HG03066 (cell line): ENCODE measurements at regions not wholly inside any gene's neighbourhood (a gene's known extent, or its start where the extent isn't known, plus 50 kb on each side); places are given as distances from the start of the nearest gene placed in this dataset.

ENCODE experiments used
- ATAC-seq: cut with Tn5 transposase; IDR thresholded peaks from one replicate; pipeline ENCODE4 v1.9.1; 2021; ENCODE audit warnings: low read depth; ENCODE audit not compliant: unreplicated experiment

GRCh38 chr4:30281986-30282385 is 438.2 kb upstream of the PCDH7 start:
- no peak for ATAC-seq

- ATAC-seq, result no peak
These were observed 436.8 kb upstream of the PCDH7 start for GRCh38 chr4:30283336-30283735.

- no peak for ATAC-seq
These were observed 425.9 kb upstream of the PCDH7 start for GRCh38 chr4:30294295-30294694.

GRCh38 chr4:30295652-30296051 is 424.5 kb upstream of the PCDH7 start:
- no peak for ATAC-seq

GRCh38 chr4:30314001-30314400 is 406.2 kb upstream of the PCDH7 start:
- no peak for ATAC-seq

GRCh38 chr4:30330894-30331652 is 389.1 kb upstream of the PCDH7 start:
- ATAC-seq, result no peak

- ATAC-seq, result no peak
These were observed 378.4 kb upstream of the PCDH7 start for GRCh38 chr4:30341731-30342130.

- ATAC-seq, result no peak
These were observed 369.9 kb upstream of the PCDH7 start for GRCh38 chr4:30350288-30350687.

GRCh38 chr4:30354605-30355004 is 365.6 kb upstream of the PCDH7 start:
- ATAC-seq, result no peak

- ATAC-seq, result no peak
These were observed 357.7 kb upstream of the PCDH7 start for GRCh38 chr4:30362436-30362835.

GRCh38 chr4:30370105-30370504 is 350.1 kb upstream of the PCDH7 start:
- no peak for ATAC-seq

- peak; percentile 83 for ATAC-seq
These were observed 339.7 kb upstream of the PCDH7 start for GRCh38 chr4:30380404-30380998.

- no peak for ATAC-seq
These were observed 334.5 kb upstream of the PCDH7 start for GRCh38 chr4:30385650-30386049.

GRCh38 chr4:30386266-30386895 is 333.8 kb upstream of the PCDH7 start:
- no peak for ATAC-seq

- no peak for ATAC-seq
These were observed 324.3 kb upstream of the PCDH7 start for GRCh38 chr4:30395902-30396301.

- no peak for ATAC-seq
These were observed 323.2 kb upstream of the PCDH7 start for GRCh38 chr4:30396772-30397475.

- no peak for ATAC-seq
These were observed 320.7 kb upstream of the PCDH7 start for GRCh38 chr4:30399476-30399875.

- ATAC-seq, result no peak
These were observed 317.9 kb upstream of the PCDH7 start for GRCh38 chr4:30402276-30402675.

GRCh38 chr4:30413915-30414314 is 306.3 kb upstream of the PCDH7 start:
- ATAC-seq, result no peak

- no peak for ATAC-seq
These were observed 303.6 kb upstream of the PCDH7 start for GRCh38 chr4:30416547-30416946.

GRCh38 chr4:30427932-30428331 is 292.2 kb upstream of the PCDH7 start:
- no peak for ATAC-seq
